NCI-H146 treated with DMSO at 0.1 percent for 48 hours (cell line): ENCODE measurements at regions not wholly inside any gene's neighbourhood (a gene's known extent, or its start where the extent isn't known, plus 50 kb on each side); places are given as distances from the start of the nearest gene placed in this dataset.

Experiments used
- DNase-seq: peaks from one replicate; lab custom pipeline; 2025; ENCODE audit not compliant: unreplicated experiment; lab: John Stamatoyannopoulos, UW

GRCh38 chr1:234975941-234976860, 152.4 kb downstream of the TOMM20 start:
- DNase-seq = no peak

GRCh38 chr1:234975122-234975940, 153.3 kb downstream of the TOMM20 start:
- peak; percentile 90 for DNase-seq

- peak; percentile 68 for DNase-seq
These were observed 155.0 kb downstream of the TOMM20 start for GRCh38 chr1:234973426-234974250.

- no peak for DNase-seq
These were observed 156.0 kb downstream of the TOMM20 start for GRCh38 chr1:234972411-234973191.

- no peak for DNase-seq
These were observed 156.9 kb downstream of the TOMM20 start for GRCh38 chr1:234971586-234972297.

GRCh38 chr1:234970731-234971476, 157.7 kb downstream of the TOMM20 start:
- DNase-seq = peak; percentile 23

GRCh38 chr1:234970401-234970730, 158.3 kb downstream of the TOMM20 start:
- no peak for DNase-seq

- DNase-seq = peak; percentile 75
These were observed 158.8 kb downstream of the TOMM20 start for GRCh38 chr1:234969581-234970400.

GRCh38 chr1:234969011-234969441, 159.6 kb downstream of the TOMM20 start:
- DNase-seq = no peak

- DNase-seq = no peak
These were observed 160.2 kb downstream of the TOMM20 start for GRCh38 chr1:234968451-234968850.

GRCh38 chr1:234967121-234967520, 161.5 kb downstream of the TOMM20 start:
- no peak for DNase-seq

- no peak for DNase-seq
These were observed 163.5 kb downstream of the TOMM20 start for GRCh38 chr1:234965111-234965510.

GRCh38 chr1:234963904-234964702, 164.5 kb downstream of the TOMM20 start:
- no peak for DNase-seq

GRCh38 chr1:234963180-234963903, 165.3 kb downstream of the TOMM20 start:
- no peak for DNase-seq

GRCh38 chr1:234962340-234962989, 166.2 kb downstream of the TOMM20 start:
- DNase-seq = no peak
